ENCODE measurements at regions not wholly inside any gene's neighbourhood (a gene's known extent, or its start where the extent isn't known, plus 50 kb on each side); places are given as distances from the start of the nearest gene placed in this dataset.

- TF ChIP-seq CTCF (IDR thresholded peaks at IDR 0.05) (no peak), POLR2A (IDR thresholded peaks at IDR 0.05) (no peak)
These were observed 279.0 kb downstream of the SRBD1 start for GRCh38 chr2:45332094-45332493.

Measured in tibial nerve (tissue), 3 donors.